ENCODE measurements at regions not wholly inside any gene's neighbourhood (a gene's known extent, or its start where the extent isn't known, plus 50 kb on each side); places are given as distances from the start of the nearest gene placed in this dataset.

DNA sequence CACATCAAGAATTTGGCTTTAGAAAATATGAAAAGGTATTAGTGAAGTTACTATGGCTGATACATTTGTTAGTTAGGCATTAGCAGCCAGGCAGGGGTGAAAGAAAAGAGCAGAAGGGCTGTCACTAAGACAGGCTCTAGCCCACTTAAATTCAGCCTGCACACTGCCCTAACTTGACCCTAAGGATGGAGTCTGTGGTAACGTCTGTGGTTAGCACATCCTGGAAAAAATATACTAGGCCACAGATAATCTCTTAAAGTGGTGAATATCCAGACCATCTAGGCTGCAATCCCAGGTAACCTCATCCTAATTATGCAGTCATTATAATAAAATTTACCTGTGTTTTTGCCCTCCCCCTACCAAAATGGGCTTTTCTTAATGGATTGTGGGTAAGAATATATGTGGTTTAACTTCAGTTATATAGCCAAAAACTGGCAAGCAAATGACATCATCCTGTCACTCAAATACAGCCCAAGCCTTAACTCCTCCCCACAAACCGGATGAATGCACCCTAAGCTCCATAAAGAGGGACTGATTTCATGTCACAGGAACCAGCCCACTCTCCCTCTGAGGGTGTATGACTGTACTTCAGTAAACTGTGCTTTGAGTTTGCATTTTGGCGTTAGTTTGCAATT lies 440.9 kb downstream of the LRFN5 start:
- TF ChIP-seq, protein P1, sequence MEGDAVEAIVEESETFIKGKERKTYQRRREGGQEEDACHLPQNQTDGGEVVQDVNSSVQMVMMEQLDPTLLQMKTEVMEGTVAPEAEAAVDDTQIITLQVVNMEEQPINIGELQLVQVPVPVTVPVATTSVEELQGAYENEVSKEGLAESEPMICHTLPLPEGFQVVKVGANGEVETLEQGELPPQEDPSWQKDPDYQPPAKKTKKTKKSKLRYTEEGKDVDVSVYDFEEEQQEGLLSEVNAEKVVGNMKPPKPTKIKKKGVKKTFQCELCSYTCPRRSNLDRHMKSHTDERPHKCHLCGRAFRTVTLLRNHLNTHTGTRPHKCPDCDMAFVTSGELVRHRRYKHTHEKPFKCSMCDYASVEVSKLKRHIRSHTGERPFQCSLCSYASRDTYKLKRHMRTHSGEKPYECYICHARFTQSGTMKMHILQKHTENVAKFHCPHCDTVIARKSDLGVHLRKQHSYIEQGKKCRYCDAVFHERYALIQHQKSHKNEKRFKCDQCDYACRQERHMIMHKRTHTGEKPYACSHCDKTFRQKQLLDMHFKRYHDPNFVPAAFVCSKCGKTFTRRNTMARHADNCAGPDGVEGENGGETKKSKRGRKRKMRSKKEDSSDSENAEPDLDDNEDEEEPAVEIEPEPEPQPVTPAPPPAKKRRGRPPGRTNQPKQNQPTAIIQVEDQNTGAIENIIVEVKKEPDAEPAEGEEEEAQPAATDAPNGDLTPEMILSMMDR (IDR thresholded peaks at IDR 0.05; ENCODE audit: low read depth, low read length) = no peak
- Histone ChIP-seq H3K4me1 (no peaks in the 10 kb centered on the region), H3K4me3 (ENCODE audit: low read depth, low read length) (no peak overlapping the region), H3K36me3 (no peaks in the 10 kb centered on the region), H3K9me3 (no peaks in the 10 kb centered on the region), H3K27me3 (no peaks in the 10 kb centered on the region)
- no peak for DNase-seq

DNA sequence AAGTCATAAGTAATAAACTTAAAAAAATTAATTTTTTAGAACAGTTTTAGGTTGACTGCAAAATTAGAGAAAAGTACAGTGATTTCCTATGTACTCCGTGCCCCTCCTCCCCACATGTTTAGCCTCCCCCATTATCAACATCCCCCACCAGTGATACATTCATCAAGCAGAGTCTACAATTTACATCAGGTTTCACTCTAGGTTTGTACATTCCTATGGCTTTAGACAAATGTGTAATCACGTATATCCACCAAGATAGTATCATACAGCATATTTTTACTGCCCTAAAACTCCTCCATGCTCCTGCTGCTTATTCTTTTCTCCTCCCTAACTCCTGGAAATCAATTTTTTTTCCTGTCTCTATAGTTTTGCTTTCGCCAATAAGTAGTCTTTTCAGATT lies 438.7 kb downstream of the LRFN5 start:
- Histone ChIP-seq H3K27me3 (no peaks in the 10 kb centered on the region), H3K9me3 (no peaks in the 10 kb centered on the region), H3K4me1 (no peaks in the 10 kb centered on the region), H3K4me3 (ENCODE audit: low read depth, low read length) (no peak overlapping the region), H3K36me3 (no peaks in the 10 kb centered on the region)
- no peak for DNase-seq
- TF ChIP-seq, protein P1 (IDR thresholded peaks at IDR 0.05; ENCODE audit: low read depth, low read length) = no peak

DNA sequence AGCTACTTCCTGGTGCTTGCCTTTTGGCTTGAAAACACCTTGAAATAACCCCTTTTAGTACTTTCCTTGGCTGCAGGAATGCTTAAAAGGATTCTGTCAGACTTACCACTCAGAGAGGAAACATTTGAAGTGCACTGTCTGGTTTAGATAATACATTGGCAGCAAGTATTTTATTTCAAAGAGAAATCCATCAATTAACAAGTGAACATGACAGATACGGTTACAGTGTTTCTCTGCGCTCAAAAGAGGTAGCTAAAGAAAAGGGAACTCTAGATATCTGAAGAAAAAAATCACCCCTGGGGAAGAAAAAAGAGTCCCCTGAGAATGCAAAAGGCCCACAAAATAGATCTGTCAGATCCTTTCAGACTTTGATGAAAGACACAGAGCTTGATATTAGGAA lies 421.9 kb downstream of the LRFN5 start:
- H3K27me3 ChIP-seq = no peaks in the 10 kb centered on the region
- no peak for DNase-seq
- TF ChIP-seq, protein P1 (IDR thresholded peaks at IDR 0.05; ENCODE audit: low read depth, low read length) = no peak
- no peaks in the 10 kb centered on the region for H3K36me3 ChIP-seq
- H3K4me3 ChIP-seq (ENCODE audit: low read depth, low read length) = no peak overlapping the region
- H3K9me3 ChIP-seq = no peaks in the 10 kb centered on the region
- no peaks in the 10 kb centered on the region for H3K4me1 ChIP-seq

DNA sequence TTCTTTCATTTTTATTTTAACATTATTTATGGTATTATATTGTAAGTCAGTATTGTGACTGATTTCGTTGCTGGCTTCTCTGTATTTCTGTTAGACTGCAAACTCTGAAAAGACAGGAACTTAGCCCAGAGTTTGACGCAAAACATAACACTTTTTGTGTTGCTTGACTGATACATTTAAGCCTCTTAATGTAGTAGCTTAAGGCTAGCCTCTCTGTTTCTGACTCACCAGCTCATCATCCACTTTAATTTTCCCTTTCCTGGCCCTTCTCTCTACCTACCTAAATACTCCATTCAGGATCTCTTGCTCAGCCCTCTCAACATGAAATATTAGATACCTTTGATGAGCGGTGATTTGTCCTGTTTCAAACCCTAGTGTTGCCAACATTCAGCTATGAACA lies 420.6 kb downstream of the LRFN5 start:
- TF ChIP-seq, protein P1 (IDR thresholded peaks at IDR 0.05; ENCODE audit: low read depth, low read length) = no peak
- H3K9me3 ChIP-seq = no peaks in the 10 kb centered on the region

DNA sequence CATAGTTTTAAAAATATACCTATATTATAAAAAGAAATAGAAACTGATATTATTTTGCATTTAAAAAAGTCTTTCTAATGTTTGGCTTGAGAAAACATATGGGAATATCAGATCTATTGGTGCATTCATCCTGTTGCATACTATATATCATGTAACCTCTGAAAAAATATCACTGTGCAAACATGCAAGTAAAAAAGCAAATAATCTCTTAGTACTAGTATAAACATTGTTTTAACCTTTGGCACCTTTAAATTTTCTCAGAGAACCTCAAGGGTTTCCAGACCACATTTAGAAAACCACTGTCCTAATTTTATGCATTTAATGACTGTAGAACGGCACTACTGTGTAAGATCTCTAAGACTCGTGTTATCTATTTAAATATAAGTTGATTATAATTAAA lies 416.8 kb downstream of the LRFN5 start:
- no peaks in the 10 kb centered on the region for H3K36me3 ChIP-seq
- no peak for DNase-seq
- no peaks in the 10 kb centered on the region for H3K27me3 ChIP-seq
- H3K4me1 ChIP-seq = no peaks in the 10 kb centered on the region
- TF ChIP-seq, protein P1 (IDR thresholded peaks at IDR 0.05; ENCODE audit: low read depth, low read length) = no peak
- H3K9me3 ChIP-seq = peaks cover 2% of the 10 kb centered on the region; the same call in 1 of the 2 replicates
- H3K4me3 ChIP-seq (ENCODE audit: low read depth, low read length) = no peak overlapping the region

More for the DNA sequence above, 420.6 kb downstream of the LRFN5 start:
- H3K4me1 ChIP-seq = no peaks in the 10 kb centered on the region
- H3K36me3 ChIP-seq = no peaks in the 10 kb centered on the region
- H3K27me3 ChIP-seq = no peaks in the 10 kb centered on the region
- no peak overlapping the region for H3K4me3 ChIP-seq (ENCODE audit: low read depth, low read length)
- DNase-seq = no peak

DNA sequence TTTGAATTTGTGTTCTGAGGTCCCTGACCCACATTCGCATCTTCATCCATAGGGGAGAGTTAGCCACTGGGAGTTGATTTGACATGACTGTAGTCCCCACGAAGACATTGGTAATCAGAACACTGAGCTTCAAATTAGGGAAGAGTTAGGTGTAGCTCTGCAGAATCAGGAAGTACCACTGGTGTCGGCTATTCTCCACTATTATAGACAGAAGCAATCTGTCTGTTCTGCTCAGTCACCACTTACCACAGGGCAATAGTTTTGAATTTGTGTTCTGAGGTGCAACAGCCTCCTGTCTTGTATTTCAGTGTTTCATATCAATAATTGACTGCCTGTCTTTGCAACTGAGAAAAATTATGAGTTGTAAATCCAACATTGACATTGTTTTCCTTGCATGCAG lies 407.6 kb downstream of the LRFN5 start:
- H3K27me3 ChIP-seq = no peaks in the 10 kb centered on the region
- TF ChIP-seq, protein P1 (IDR thresholded peaks at IDR 0.05; ENCODE audit: low read depth, low read length) = no peak
- no peaks in the 10 kb centered on the region for H3K4me1 ChIP-seq
- H3K4me3 ChIP-seq (ENCODE audit: low read depth, low read length) = no peak overlapping the region
- H3K36me3 ChIP-seq = no peaks in the 10 kb centered on the region
- DNase-seq = no peak
- H3K9me3 ChIP-seq = peaks cover 2% of the 10 kb centered on the region

Data from BE2C (cell line).